ENCODE measurements at regions not wholly inside any gene's neighbourhood (a gene's known extent, or its start where the extent isn't known, plus 50 kb on each side); places are given as distances from the start of the nearest gene placed in this dataset.

DNA sequence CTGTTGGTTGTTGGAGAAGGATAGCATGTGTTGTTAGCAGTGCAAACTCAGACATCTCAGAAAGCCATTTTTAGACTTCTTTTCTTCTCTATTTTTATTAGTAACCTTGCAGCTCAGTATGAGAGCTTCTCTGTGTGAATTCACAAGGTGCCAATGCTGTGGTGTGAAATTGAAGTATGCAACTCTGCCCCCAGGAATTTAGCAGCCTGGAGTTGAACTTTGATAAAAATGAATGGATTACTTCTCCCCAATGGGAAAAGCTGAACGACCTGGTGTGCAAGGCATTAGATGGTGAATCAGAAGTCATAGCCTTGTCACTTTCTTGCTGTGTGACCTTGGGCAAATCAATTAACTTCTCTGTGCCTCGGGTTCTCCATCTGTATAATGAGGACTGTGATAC is 512.3 kb upstream of the PCDH9 start:
- H3K9ac ChIP-seq (ENCODE audit: low read depth in 1 of 2, low read length in 2 of 2), result no peak overlapping the region
- DNase-seq (ENCODE audit: low spot score), result no peak
- H3K27me3 ChIP-seq (ENCODE audit: control insufficient read depth in 4 of 4, insufficient read depth in 4 of 4, low read length in 3 of 4), result no peaks in the 10 kb centered on the region
- 28% methylated on average over 2 of the region's 2 CpGs for WGBS
- TF ChIP-seq GABPA (IDR thresholded peaks at IDR 0.05 in 1 of 2, conservative IDR thresholded peaks at IDR 0.05 in 1 of 2) (no peak), FOXA2 (IDR thresholded peaks at IDR 0.05) (no peak), TAF1 (conservative IDR thresholded peaks at IDR 0.05) (no peak), FOXA1 (IDR thresholded peaks at IDR 0.05) (no peak), RAD21 (IDR thresholded peaks at IDR 0.05) (no peak), NR2F2 (IDR thresholded peaks at IDR 0.05) (no peak), RXRA (IDR thresholded peaks at IDR 0.05) (no peak), SP1 (IDR thresholded peaks at IDR 0.05) (no peak), JUND (IDR thresholded peaks at IDR 0.05) (no peak)
- TF ChIP-seq, protein P1, sequence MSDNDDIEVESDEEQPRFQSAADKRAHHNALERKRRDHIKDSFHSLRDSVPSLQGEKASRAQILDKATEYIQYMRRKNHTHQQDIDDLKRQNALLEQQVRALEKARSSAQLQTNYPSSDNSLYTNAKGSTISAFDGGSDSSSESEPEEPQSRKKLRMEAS (IDR thresholded peaks at IDR 0.05), result no peak
- TF ChIP-seq, protein P2, sequence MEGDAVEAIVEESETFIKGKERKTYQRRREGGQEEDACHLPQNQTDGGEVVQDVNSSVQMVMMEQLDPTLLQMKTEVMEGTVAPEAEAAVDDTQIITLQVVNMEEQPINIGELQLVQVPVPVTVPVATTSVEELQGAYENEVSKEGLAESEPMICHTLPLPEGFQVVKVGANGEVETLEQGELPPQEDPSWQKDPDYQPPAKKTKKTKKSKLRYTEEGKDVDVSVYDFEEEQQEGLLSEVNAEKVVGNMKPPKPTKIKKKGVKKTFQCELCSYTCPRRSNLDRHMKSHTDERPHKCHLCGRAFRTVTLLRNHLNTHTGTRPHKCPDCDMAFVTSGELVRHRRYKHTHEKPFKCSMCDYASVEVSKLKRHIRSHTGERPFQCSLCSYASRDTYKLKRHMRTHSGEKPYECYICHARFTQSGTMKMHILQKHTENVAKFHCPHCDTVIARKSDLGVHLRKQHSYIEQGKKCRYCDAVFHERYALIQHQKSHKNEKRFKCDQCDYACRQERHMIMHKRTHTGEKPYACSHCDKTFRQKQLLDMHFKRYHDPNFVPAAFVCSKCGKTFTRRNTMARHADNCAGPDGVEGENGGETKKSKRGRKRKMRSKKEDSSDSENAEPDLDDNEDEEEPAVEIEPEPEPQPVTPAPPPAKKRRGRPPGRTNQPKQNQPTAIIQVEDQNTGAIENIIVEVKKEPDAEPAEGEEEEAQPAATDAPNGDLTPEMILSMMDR (IDR thresholded peaks at IDR 0.05; ENCODE audit: low read depth, low read length, missing input control), result no peak
- no peak overlapping the region for H3K4me3 ChIP-seq (ENCODE audit: low read depth in 1 of 3, low read length in 3 of 3)
- H3K9me3 ChIP-seq (ENCODE audit: control insufficient read depth in 4 of 4, low read length in 3 of 4), result no peaks in the 10 kb centered on the region
- H3K36me3 ChIP-seq (ENCODE audit: control insufficient read depth in 4 of 4, insufficient read depth in 3 of 4, low read depth in 1 of 4, low read length in 3 of 4), result no peaks in the 10 kb centered on the region
- no peaks in the 10 kb centered on the region for H3K4me1 ChIP-seq (ENCODE audit: control insufficient read depth in 4 of 4, insufficient read depth in 4 of 4, low read length in 3 of 4)
- no peak overlapping the region for H3K27ac ChIP-seq (ENCODE audit: low read depth in 1 of 2, low read length in 2 of 2)

DNA sequence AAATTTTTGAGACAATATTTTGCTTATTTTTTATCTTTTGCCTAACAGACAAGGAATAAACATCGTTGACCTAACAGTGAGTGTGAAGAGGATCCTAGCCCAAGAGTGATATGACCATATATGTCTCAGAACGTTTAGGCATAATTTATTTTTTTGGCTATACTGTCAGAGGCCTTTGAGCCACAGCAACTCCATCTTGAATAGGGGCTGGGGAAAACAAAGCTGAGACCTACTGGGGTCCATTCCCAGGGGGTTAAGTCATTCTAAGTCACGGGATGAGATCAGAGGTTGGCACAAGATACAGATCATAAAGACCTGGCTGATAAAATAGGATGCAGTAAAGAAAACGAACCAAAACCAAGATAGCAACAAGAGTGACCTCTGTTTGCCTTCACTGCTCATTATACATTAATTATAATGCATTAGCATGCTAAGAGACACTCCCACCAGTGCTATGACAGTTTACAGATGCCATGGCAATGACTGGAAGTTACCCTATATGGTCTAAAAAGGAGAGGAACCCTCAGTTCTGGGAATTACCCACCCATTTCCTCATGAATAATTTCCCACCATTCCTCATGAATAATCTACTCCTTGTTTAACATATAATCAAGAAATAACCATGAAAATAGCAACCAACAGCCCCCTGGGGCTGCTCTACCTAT is 510.9 kb upstream of the PCDH9 start:
- Histone ChIP-seq H3K9me3 (ENCODE audit: control insufficient read depth in 4 of 4, low read length in 3 of 4) (no peaks in the 10 kb centered on the region), H3K36me3 (ENCODE audit: control insufficient read depth in 4 of 4, insufficient read depth in 3 of 4, low read depth in 1 of 4, low read length in 3 of 4) (no peaks in the 10 kb centered on the region), H3K4me1 (ENCODE audit: control insufficient read depth in 4 of 4, insufficient read depth in 4 of 4, low read length in 3 of 4) (no peaks in the 10 kb centered on the region), H3K4me3 (ENCODE audit: low read depth in 1 of 3, low read length in 3 of 3) (no peak overlapping the region), H3K9ac (ENCODE audit: low read depth in 1 of 2, low read length in 2 of 2) (no peak overlapping the region), H3K27me3 (ENCODE audit: control insufficient read depth in 4 of 4, insufficient read depth in 4 of 4, low read length in 3 of 4) (no peaks in the 10 kb centered on the region), H3K27ac (ENCODE audit: low read depth in 1 of 2, low read length in 2 of 2) (no peak overlapping the region)
- 41% methylated on average over 4 of the region's 4 CpGs for WGBS
- TF ChIP-seq FOXA2 (IDR thresholded peaks at IDR 0.05) (no peak), YY1 (IDR thresholded peaks at IDR 0.05) (no peak), EGR1 (IDR thresholded peaks at IDR 0.05; ENCODE audit: low read depth in 2 of 2) (no peak), NR2F2 (IDR thresholded peaks at IDR 0.05) (no peak)
- TF ChIP-seq, protein P3, sequence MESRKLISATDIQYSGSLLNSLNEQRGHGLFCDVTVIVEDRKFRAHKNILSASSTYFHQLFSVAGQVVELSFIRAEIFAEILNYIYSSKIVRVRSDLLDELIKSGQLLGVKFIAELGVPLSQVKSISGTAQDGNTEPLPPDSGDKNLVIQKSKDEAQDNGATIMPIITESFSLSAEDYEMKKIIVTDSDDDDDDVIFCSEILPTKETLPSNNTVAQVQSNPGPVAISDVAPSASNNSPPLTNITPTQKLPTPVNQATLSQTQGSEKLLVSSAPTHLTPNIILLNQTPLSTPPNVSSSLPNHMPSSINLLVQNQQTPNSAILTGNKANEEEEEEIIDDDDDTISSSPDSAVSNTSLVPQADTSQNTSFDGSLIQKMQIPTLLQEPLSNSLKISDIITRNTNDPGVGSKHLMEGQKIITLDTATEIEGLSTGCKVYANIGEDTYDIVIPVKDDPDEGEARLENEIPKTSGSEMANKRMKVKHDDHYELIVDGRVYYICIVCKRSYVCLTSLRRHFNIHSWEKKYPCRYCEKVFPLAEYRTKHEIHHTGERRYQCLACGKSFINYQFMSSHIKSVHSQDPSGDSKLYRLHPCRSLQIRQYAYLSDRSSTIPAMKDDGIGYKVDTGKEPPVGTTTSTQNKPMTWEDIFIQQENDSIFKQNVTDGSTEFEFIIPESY (IDR thresholded peaks at IDR 0.05), result no peak
- TF ChIP-seq, protein P4, sequence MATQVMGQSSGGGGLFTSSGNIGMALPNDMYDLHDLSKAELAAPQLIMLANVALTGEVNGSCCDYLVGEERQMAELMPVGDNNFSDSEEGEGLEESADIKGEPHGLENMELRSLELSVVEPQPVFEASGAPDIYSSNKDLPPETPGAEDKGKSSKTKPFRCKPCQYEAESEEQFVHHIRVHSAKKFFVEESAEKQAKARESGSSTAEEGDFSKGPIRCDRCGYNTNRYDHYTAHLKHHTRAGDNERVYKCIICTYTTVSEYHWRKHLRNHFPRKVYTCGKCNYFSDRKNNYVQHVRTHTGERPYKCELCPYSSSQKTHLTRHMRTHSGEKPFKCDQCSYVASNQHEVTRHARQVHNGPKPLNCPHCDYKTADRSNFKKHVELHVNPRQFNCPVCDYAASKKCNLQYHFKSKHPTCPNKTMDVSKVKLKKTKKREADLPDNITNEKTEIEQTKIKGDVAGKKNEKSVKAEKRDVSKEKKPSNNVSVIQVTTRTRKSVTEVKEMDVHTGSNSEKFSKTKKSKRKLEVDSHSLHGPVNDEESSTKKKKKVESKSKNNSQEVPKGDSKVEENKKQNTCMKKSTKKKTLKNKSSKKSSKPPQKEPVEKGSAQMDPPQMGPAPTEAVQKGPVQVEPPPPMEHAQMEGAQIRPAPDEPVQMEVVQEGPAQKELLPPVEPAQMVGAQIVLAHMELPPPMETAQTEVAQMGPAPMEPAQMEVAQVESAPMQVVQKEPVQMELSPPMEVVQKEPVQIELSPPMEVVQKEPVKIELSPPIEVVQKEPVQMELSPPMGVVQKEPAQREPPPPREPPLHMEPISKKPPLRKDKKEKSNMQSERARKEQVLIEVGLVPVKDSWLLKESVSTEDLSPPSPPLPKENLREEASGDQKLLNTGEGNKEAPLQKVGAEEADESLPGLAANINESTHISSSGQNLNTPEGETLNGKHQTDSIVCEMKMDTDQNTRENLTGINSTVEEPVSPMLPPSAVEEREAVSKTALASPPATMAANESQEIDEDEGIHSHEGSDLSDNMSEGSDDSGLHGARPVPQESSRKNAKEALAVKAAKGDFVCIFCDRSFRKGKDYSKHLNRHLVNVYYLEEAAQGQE (IDR thresholded peaks at IDR 0.05), result no peak
- no peak for DNase-seq (ENCODE audit: low spot score)
